ENCODE measurements at regions not wholly inside any gene's neighbourhood (a gene's known extent, or its start where the extent isn't known, plus 50 kb on each side); places are given as distances from the start of the nearest gene placed in this dataset.
A peak's percentile ranks its signal among the peaks of the same experiment; 100 is the strongest.
"Not testable (repeated sequence)": the region's sequence is repeated elsewhere in the genome, so short reads cannot be mapped to it uniquely, and the experiment has no call there.

GRCh38 chr2:239600001-239600593, 199.3 kb upstream of the HDAC4 start:
- peak; percentile 11 for DNase-seq
- Mint-ChIP-seq H3K27ac (no peak overlapping the region), H3K4me1 (peaks cover 33% of the 10 kb centered on the region), H3K27me3 (peaks cover 8% of the 10 kb centered on the region), H3K9me3 (peaks cover 3% of the 10 kb centered on the region), H3K36me3 (ENCODE audit: low read depth) (no peaks in the 10 kb centered on the region), H3K4me3 (no peak overlapping the region)
- ChIA-PET POLR2A (no interaction called here), CTCF (interaction anchor here (0.6 kb wide), 1 partner anchor 30 kb away, joined by 5 read pairs; no protein-coding TSS in a partner anchor)

GRCh38 chr2:239599299-239599698, 198.5 kb upstream of the HDAC4 start:
- Mint-ChIP-seq H3K27me3 (peaks cover 5% of the 10 kb centered on the region), H3K4me1 (peaks cover 33% of the 10 kb centered on the region), H3K27ac (no peak overlapping the region), H3K4me3 (no peak overlapping the region), H3K36me3 (ENCODE audit: low read depth) (no peaks in the 10 kb centered on the region), H3K9me3 (peaks cover 3% of the 10 kb centered on the region)
- POLR2A ChIA-PET = no interaction called here
- no peak for DNase-seq
- CTCF ChIA-PET = no interaction called here

GRCh38 chr2:239598732-239599090, 197.9 kb upstream of the HDAC4 start:
- ChIA-PET CTCF (no interaction called here), POLR2A (interaction anchor here (1.0 kb wide), 1 partner anchor 27 kb away, joined by 3 read pairs; no protein-coding TSS in a partner anchor)
- Mint-ChIP-seq H3K27me3 (no peaks in the 10 kb centered on the region), H3K4me3 (no peak overlapping the region), H3K4me1 (peaks cover 29% of the 10 kb centered on the region), H3K36me3 (ENCODE audit: low read depth) (no peaks in the 10 kb centered on the region), H3K27ac (no peak overlapping the region), H3K9me3 (no peaks in the 10 kb centered on the region)
- no peak for DNase-seq

GRCh38 chr2:239598011-239598731, 197.4 kb upstream of the HDAC4 start:
- no peak for DNase-seq

GRCh38 chr2:239597216-239597615, 196.4 kb upstream of the HDAC4 start:
- Mint-ChIP-seq H3K27ac (no peak overlapping the region), H3K4me1 (peaks cover 14% of the 10 kb centered on the region), H3K4me3 (no peak overlapping the region), H3K36me3 (ENCODE audit: low read depth) (no peaks in the 10 kb centered on the region), H3K27me3 (no peaks in the 10 kb centered on the region), H3K9me3 (peaks cover 5% of the 10 kb centered on the region)
- POLR2A ChIA-PET = no interaction called here
- CTCF ChIA-PET = no interaction called here
- DNase-seq = no peak

More at GRCh38 chr2:239598011-239598731, 197.4 kb upstream of the HDAC4 start:
- H3K27me3 Mint-ChIP-seq = no peaks in the 10 kb centered on the region
- no peaks in the 10 kb centered on the region for H3K9me3 Mint-ChIP-seq
- CTCF ChIA-PET = no interaction called here
- no peak overlapping the region for H3K27ac Mint-ChIP-seq
- peaks cover 23% of the 10 kb centered on the region for H3K4me1 Mint-ChIP-seq
- POLR2A ChIA-PET = interaction anchor here (1.0 kb wide), 1 partner anchor 27 kb away, joined by 3 read pairs; no protein-coding TSS in a partner anchor
- no peak overlapping the region for H3K4me3 Mint-ChIP-seq
- H3K36me3 Mint-ChIP-seq (ENCODE audit: low read depth) = no peaks in the 10 kb centered on the region

GRCh38 chr2:239596792-239597191, 196.0 kb upstream of the HDAC4 start:
- H3K4me1 Mint-ChIP-seq = peaks cover 10% of the 10 kb centered on the region
- no peak for DNase-seq
- ChIA-PET POLR2A (no interaction called here), CTCF (no interaction called here)
- no peaks in the 10 kb centered on the region for H3K36me3 Mint-ChIP-seq (ENCODE audit: low read depth)
- H3K4me3 Mint-ChIP-seq = no peak overlapping the region
- no peaks in the 10 kb centered on the region for H3K27me3 Mint-ChIP-seq
- no peak overlapping the region for H3K27ac Mint-ChIP-seq
- H3K9me3 Mint-ChIP-seq = peaks cover 9% of the 10 kb centered on the region

GRCh38 chr2:239596253-239596652, 195.4 kb upstream of the HDAC4 start:
- H3K27me3 Mint-ChIP-seq = no peaks in the 10 kb centered on the region
- POLR2A ChIA-PET = no interaction called here
- no peak overlapping the region for H3K4me3 Mint-ChIP-seq
- no peak for DNase-seq
- peaks cover 4% of the 10 kb centered on the region for H3K4me1 Mint-ChIP-seq
- peaks cover 12% of the 10 kb centered on the region for H3K9me3 Mint-ChIP-seq
- CTCF ChIA-PET = no interaction called here
- no peaks in the 10 kb centered on the region for H3K36me3 Mint-ChIP-seq (ENCODE audit: low read depth)
- H3K27ac Mint-ChIP-seq = no peak overlapping the region

GRCh38 chr2:239595726-239596125, 194.9 kb upstream of the HDAC4 start:
- H3K4me3 Mint-ChIP-seq = no peak overlapping the region
- H3K4me1 Mint-ChIP-seq = peaks cover 3% of the 10 kb centered on the region
- H3K27ac Mint-ChIP-seq = no peak overlapping the region
- no peaks in the 10 kb centered on the region for H3K36me3 Mint-ChIP-seq (ENCODE audit: low read depth)
- no peak for DNase-seq
- ChIA-PET POLR2A (no interaction called here), CTCF (no interaction called here)
- no peaks in the 10 kb centered on the region for H3K27me3 Mint-ChIP-seq
- peaks cover 14% of the 10 kb centered on the region for H3K9me3 Mint-ChIP-seq

GRCh38 chr2:239594772-239595608, 194.2 kb upstream of the HDAC4 start:
- ChIA-PET CTCF (no interaction called here), POLR2A (no interaction called here)
- H3K9me3 Mint-ChIP-seq = peaks cover 17% of the 10 kb centered on the region
- no peaks in the 10 kb centered on the region for H3K27me3 Mint-ChIP-seq
- no peak overlapping the region for H3K27ac Mint-ChIP-seq
- no peak overlapping the region for H3K4me3 Mint-ChIP-seq
- peaks cover 3% of the 10 kb centered on the region for H3K4me1 Mint-ChIP-seq
- H3K36me3 Mint-ChIP-seq (ENCODE audit: low read depth) = no peaks in the 10 kb centered on the region
- DNase-seq = no peak

- Mint-ChIP-seq H3K4me3 (no peak overlapping the region), H3K36me3 (ENCODE audit: low read depth) (no peaks in the 10 kb centered on the region), H3K27ac (no peak overlapping the region), H3K4me1 (peaks cover 3% of the 10 kb centered on the region), H3K27me3 (no peaks in the 10 kb centered on the region), H3K9me3 (peaks cover 17% of the 10 kb centered on the region)
- DNase-seq = no peak
- ChIA-PET POLR2A (no interaction called here), CTCF (no interaction called here)
Measured at GRCh38 chr2:239594019-239594771, 193.4 kb upstream of the HDAC4 start.

GRCh38 chr2:239593455-239593854, 192.6 kb upstream of the HDAC4 start:
- ChIA-PET CTCF (no interaction called here), POLR2A (no interaction called here)
- DNase-seq = no peak
- peaks cover 17% of the 10 kb centered on the region for H3K9me3 Mint-ChIP-seq
- H3K27ac Mint-ChIP-seq = no peak overlapping the region
- no peaks in the 10 kb centered on the region for H3K36me3 Mint-ChIP-seq (ENCODE audit: low read depth)
- H3K4me3 Mint-ChIP-seq = no peak overlapping the region
- H3K4me1 Mint-ChIP-seq = peaks cover 3% of the 10 kb centered on the region
- no peaks in the 10 kb centered on the region for H3K27me3 Mint-ChIP-seq

- H3K4me3 Mint-ChIP-seq; H3K36me3 Mint-ChIP-seq (ENCODE audit: low read depth); H3K27ac Mint-ChIP-seq; H3K4me1 Mint-ChIP-seq; POLR2A ChIA-PET; CTCF ChIA-PET; H3K27me3 Mint-ChIP-seq; DNase-seq: not testable (repeated sequence)
- peaks cover 17% of the 10 kb centered on the region for H3K9me3 Mint-ChIP-seq
Measured at GRCh38 chr2:239592629-239593290, 191.9 kb upstream of the HDAC4 start.
